Kidney epithelial cell (primary cell): ENCODE measurements at regions not wholly inside any gene's neighbourhood (a gene's known extent, or its start where the extent isn't known, plus 50 kb on each side); places are given as distances from the start of the nearest gene placed in this dataset.

ENCODE experiments used
- DNase-seq: peaks from one replicate; pipeline ENCODE4 v3.0.0-alpha.2; 2010; ENCODE audit warnings: low read depth
- H3K27me3 ChIP-seq: 2 replicates; pipeline ENCODE4 v1.6.0; 2011; ENCODE audit warnings: low read length; ENCODE audit not compliant: control insufficient read depth, insufficient read depth
- H3K36me3 ChIP-seq: 2 replicates; pipeline ENCODE4 v1.5.1; 2011; ENCODE audit warnings: low read length; ENCODE audit not compliant: control insufficient read depth, insufficient read depth
- H3K4me3 ChIP-seq: 2 replicates; pipeline ENCODE4 v1.5.1; 2011; ENCODE audit warnings: low read depth, mild to moderate bottlenecking, control low read depth, low read length
- CTCF ChIP-seq: IDR thresholded peaks from 2 replicates; pipeline ENCODE4 v1.5.1; 2011; ENCODE audit warnings: mild to moderate bottlenecking, moderate library complexity, low read length, control low read depth, inconsistent platforms; ENCODE audit not compliant: insufficient read depth, poor library complexity, severe bottlenecking

GRCh38 chr2:139048017-139048416, 267.8 kb upstream of the NXPH2 start:
- no peaks in the 10 kb centered on the region for H3K27me3 ChIP-seq
- no peak for DNase-seq
- no peak overlapping the region for H3K4me3 ChIP-seq
- H3K36me3 ChIP-seq = no peaks in the 10 kb centered on the region
- no peak for TF ChIP-seq CTCF

- no peak for DNase-seq
- TF ChIP-seq CTCF = no peak
- H3K27me3 ChIP-seq = no peaks in the 10 kb centered on the region
- no peak overlapping the region for H3K4me3 ChIP-seq
- H3K36me3 ChIP-seq = no peaks in the 10 kb centered on the region
Measured at GRCh38 chr2:139045524-139045923, 265.3 kb upstream of the NXPH2 start.

GRCh38 chr2:139034064-139034463, 253.9 kb upstream of the NXPH2 start:
- H3K4me3 ChIP-seq = no peak overlapping the region
- H3K27me3 ChIP-seq = no peaks in the 10 kb centered on the region
- TF ChIP-seq CTCF = no peak
- H3K36me3 ChIP-seq = no peaks in the 10 kb centered on the region
- DNase-seq = no peak

DNA sequence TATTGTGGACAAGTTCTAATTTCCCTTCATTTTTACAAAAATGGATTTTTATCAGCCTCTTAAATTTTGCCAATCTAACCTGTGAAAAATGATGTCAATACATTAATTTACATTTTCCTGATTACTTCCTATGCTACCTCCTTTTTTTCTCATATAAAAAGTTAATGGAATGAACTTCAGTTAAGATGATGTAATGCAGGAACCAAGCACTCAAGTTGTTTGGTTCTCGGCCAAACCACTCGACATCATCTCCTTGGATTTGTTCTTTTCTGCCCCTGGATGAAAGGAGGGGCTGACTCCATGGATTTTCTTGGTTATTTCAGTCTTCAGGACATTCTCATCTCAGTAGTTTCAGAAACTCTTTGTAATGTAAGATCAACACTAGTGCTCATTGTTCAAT, 253.1 kb upstream of the NXPH2 start:
- H3K4me3 ChIP-seq = no peak overlapping the region
- no peaks in the 10 kb centered on the region for H3K36me3 ChIP-seq
- no peak for TF ChIP-seq CTCF
- H3K27me3 ChIP-seq = no peaks in the 10 kb centered on the region
- DNase-seq = peak; percentile 41

DNA sequence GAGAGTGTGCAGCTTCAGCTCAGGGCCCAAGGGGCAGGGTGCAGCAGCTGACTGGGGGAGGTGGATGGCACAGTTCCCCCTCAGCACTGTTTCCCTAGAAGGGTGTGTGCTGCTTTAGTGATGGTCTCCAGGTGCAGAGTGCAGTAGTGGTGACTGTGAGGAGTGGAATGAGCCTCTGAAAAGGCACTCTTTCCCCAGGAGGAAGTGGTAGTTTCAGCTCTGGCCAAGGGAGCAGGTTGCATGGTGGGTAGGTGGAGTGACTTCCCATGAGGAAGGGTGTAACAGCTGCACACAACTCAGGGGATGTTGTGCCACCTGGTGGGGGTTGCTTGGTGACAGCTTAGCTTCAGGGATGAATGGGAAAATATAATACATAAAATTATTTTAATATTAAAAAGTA, 251.5 kb upstream of the NXPH2 start:
- Histone ChIP-seq H3K36me3 (no peaks in the 10 kb centered on the region), H3K27me3 (no peaks in the 10 kb centered on the region), H3K4me3 (no peak overlapping the region)
- no peak for DNase-seq
- peak; percentile 33 for TF ChIP-seq CTCF

GRCh38 chr2:139020287-139020686, 240.1 kb upstream of the NXPH2 start:
- H3K4me3 ChIP-seq = no peak overlapping the region
- H3K27me3 ChIP-seq = no peaks in the 10 kb centered on the region
- TF ChIP-seq CTCF = no peak
- H3K36me3 ChIP-seq = no peaks in the 10 kb centered on the region
- no peak for DNase-seq
